ENCODE measurements at regions not wholly inside any gene's neighbourhood (a gene's known extent, or its start where the extent isn't known, plus 50 kb on each side); places are given as distances from the start of the nearest gene placed in this dataset.

DNA sequence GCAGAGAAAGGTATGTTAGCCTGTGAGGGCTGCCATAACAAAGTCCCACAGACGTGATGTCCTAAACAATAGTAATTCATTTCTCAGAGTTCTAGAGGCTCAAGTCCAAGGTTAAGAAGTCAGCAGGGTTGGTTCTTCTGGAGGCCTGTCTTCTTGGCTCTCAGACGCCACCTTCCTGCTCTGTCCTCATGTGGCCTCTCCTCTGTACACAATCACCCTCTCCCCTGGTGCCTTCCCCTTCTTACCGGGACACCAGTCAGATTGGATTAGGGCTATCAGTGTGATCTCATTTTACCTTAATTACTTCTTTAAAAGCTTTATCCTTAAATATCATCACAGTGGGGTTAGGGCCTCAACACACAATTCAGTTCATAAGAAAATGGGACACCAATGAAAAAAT lies 860.5 kb downstream of the RNF144A start:
- no peak overlapping the region for H3K4me3 ChIP-seq
- H3K36me3 ChIP-seq (ENCODE audit: low read depth): no peaks in the 10 kb centered on the region
- TF ChIP-seq, protein P1, sequence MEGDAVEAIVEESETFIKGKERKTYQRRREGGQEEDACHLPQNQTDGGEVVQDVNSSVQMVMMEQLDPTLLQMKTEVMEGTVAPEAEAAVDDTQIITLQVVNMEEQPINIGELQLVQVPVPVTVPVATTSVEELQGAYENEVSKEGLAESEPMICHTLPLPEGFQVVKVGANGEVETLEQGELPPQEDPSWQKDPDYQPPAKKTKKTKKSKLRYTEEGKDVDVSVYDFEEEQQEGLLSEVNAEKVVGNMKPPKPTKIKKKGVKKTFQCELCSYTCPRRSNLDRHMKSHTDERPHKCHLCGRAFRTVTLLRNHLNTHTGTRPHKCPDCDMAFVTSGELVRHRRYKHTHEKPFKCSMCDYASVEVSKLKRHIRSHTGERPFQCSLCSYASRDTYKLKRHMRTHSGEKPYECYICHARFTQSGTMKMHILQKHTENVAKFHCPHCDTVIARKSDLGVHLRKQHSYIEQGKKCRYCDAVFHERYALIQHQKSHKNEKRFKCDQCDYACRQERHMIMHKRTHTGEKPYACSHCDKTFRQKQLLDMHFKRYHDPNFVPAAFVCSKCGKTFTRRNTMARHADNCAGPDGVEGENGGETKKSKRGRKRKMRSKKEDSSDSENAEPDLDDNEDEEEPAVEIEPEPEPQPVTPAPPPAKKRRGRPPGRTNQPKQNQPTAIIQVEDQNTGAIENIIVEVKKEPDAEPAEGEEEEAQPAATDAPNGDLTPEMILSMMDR (IDR thresholded peaks at IDR 0.05): no peak
- ATAC-seq: no peak
- no peak for DNase-seq
- H3K9me3 ChIP-seq: no peaks in the 10 kb centered on the region
- intact Hi-C loops (cut with DNase I, micrococcal nuclease): no loop called here
- no peaks in the 10 kb centered on the region for H3K4me1 ChIP-seq (ENCODE audit: low read depth)

DNA sequence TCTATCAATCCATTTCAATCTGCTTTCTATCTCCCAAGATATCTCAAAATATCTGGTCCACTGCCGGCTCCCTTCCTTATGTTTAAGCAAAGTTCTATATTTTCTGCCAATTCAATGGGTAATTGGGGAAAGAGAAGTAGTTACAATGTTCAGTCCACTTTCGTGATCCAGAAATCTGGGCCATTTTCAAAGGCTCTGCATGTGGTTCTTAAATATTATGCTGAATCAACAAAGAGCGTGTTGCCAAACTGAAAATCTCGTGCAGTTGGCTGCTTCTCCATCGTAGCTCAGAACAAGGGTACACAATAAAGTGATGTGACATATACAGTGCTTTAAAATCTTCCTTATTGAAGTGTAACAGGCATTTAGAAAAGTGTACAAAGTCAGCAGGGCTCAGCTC lies 863.1 kb downstream of the RNF144A start:
- Histone ChIP-seq H3K9me3 (no peaks in the 10 kb centered on the region), H3K4me3 (no peak overlapping the region), H3K4me1 (ENCODE audit: low read depth) (no peaks in the 10 kb centered on the region), H3K36me3 (ENCODE audit: low read depth) (no peaks in the 10 kb centered on the region)
- TF ChIP-seq, protein P1 (IDR thresholded peaks at IDR 0.05): no peak
- DNase-seq: no peak
- intact Hi-C loops (cut with DNase I, micrococcal nuclease): no loop called here
- ATAC-seq: no peak

DNA sequence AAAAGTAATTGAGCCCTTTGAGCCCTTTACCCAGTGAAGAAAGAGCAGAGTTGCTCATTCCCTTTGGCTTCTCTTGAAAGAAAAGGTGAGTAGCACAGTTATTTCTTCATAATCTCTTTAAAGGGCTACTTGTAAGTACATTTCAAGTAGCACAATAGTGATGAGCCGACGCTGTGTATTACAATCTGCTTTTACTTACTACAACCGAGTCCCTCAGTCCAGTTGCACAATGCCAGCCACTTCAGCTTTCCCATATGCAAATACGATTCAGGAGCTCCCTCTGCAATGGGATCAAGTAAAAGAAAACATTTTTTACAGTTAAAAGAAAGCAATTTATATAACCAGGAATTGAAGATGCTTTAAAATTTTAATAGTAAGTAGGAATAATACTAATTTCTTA lies 868.5 kb downstream of the RNF144A start:
- TF ChIP-seq, protein P1 (IDR thresholded peaks at IDR 0.05): no peak
- Histone ChIP-seq H3K4me1 (ENCODE audit: low read depth) (no peaks in the 10 kb centered on the region), H3K9me3 (no peaks in the 10 kb centered on the region), H3K4me3 (no peak overlapping the region), H3K36me3 (ENCODE audit: low read depth) (no peaks in the 10 kb centered on the region)
- no peak for ATAC-seq
- intact Hi-C loops (cut with DNase I, micrococcal nuclease): no loop called here
- DNase-seq: no peak

DNA sequence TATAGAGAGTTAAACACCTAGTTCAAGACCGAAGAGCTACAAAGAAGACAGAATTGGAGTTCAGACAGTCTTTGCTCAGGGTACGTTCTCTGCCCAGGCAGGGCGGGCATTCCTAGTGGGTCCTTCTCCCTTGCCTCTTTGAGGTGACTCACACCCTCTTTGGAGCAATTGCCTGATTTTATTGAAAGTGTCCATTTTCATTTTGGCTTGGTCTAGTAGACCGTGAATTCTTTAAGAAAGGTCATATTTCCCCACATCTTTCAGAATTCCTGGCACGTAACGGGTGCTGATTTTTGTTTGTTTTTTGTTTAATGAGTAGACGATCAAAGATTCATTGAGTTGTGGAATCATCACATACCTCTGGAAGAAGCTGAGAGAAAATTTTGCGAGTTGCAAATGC lies 871.5 kb downstream of the RNF144A start:
- DNase-seq: no peak
- intact Hi-C loops (cut with DNase I, micrococcal nuclease): no loop called here
- TF ChIP-seq, protein P1 (IDR thresholded peaks at IDR 0.05): no peak
- no peak for ATAC-seq
- Histone ChIP-seq H3K4me1 (ENCODE audit: low read depth) (no peaks in the 10 kb centered on the region), H3K36me3 (ENCODE audit: low read depth) (no peaks in the 10 kb centered on the region), H3K4me3 (no peak overlapping the region), H3K9me3 (no peaks in the 10 kb centered on the region)

DNA sequence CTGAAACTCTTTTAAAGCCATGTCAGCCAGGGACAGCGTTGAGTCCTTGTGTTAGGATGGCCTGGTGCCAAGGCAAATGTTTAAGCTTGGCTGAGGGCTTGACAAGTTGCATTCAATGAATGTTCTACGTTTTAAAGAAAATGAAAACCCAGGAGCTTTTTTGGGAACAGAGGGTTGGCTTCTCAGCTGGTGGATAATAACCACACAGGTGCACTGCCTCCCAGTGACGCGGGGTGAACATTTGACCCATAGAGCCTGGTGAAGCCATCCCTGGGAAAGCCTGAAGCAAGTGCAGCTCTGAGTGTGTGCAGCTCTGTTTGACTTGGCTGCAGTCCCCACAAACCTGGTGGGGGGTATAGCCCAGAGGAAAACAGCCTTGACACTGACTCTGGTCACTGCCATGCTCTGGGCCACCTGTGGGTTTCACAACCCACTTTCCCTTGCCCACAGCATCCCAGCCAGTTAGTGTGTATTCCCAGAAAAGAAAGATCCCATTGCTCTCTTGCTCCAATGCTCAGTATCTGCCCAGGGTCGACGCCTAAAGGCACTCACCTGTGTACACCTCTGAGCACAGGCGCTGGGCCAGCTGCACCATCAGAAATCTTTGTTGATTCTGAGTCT lies 874.9 kb downstream of the RNF144A start:
- ATAC-seq: peak; percentile 48
- TF ChIP-seq, protein P1 (IDR thresholded peaks at IDR 0.05): no peak
- no peaks in the 10 kb centered on the region for H3K4me1 ChIP-seq (ENCODE audit: low read depth)
- no peaks in the 10 kb centered on the region for H3K9me3 ChIP-seq
- no peaks in the 10 kb centered on the region for H3K36me3 ChIP-seq (ENCODE audit: low read depth)
- intact Hi-C loops (cut with DNase I, micrococcal nuclease): no loop called here
- DNase-seq: peak in 1 of 3 donors; percentile 50
- H3K4me3 ChIP-seq: no peak overlapping the region

All from mucosa of descending colon (tissue), 3 donors.